K562 (cell line): ENCODE measurements at regions not wholly inside any gene's neighbourhood (a gene's known extent, or its start where the extent isn't known, plus 50 kb on each side); places are given as distances from the start of the nearest gene placed in this dataset.

Source experiments
- ATAC-seq: fragments of 200-7000 bp; cut with Tn5 transposase; 3 replicates; pipeline ENCODE4 v1.9.1; 2020; ENCODE audit warnings: moderate library complexity
- BruUV-seq: library from RNA; stranded (reverse); fragments of 400-500 nt; replicated peaks from 2 replicates; lab custom pipeline; 2021; lab: Mats Ljungman, UMichigan
- CTCF ChIA-PET: fragments of 300-600 bp; formaldehyde crosslinking; extraction: SDS; loops from one replicate; lab custom pipeline; 2021; ENCODE audit warnings: low intra/inter-chr PET ratio; lab: Yijun Ruan, JAX
- POLR2A ChIA-PET: fragments of 300-600, 350-650 bp; sonication (Branson Sonifier 250); formaldehyde crosslinking; extraction: SDS; loops from one replicate; lab custom pipeline; 2021; ENCODE audit warnings: antibody characterized with exemption, inconsistent platforms; lab: Yijun Ruan, JAX
- DNase-seq, 4 experiments: peaks; one replicate each; pipeline versions ENCODE4 v3.0.0 to v3.0.0-alpha.2; 2011 to 2018; ENCODE audit warnings: low spot score in 3 of 4, mixed read lengths in 3 of 4; ENCODE audit errors: extremely low read depth in 1 of 4
- FAIRE-seq: peaks from 2 replicates; lab custom pipeline; 2011; peaks lifted over from hg19 to GRCh38; lab: Jason Lieb, UNC
- H2AFZ ChIP-seq: 2 replicates; pipeline ENCODE4 v1.6.0; 2011; ENCODE audit warnings: low read depth, low read length, control low read depth, inconsistent platforms
- H3K27ac ChIP-seq: fragments of 200-600 bp; 3 replicates; pipeline ENCODE4 v1.8.0; 2011; ENCODE audit warnings: low read depth, mild to moderate bottlenecking, control low read depth, inconsistent platforms, low read length, moderate library complexity, mixed read lengths; ENCODE audit errors: extremely low read depth
- H3K27me3 ChIP-seq, 2 experiments: fragments of 300-600 bp in 1 of 2; 2 replicates in 1 of 2; 3 replicates in 1 of 2; pipeline versions ENCODE4 v1.6.0 to v1.8.0; 2011; ENCODE audit warnings: inconsistent platforms in 2 of 2, low read length in 2 of 2, mild to moderate bottlenecking in 1 of 2, mixed read lengths in 1 of 2, moderate library complexity in 1 of 2; ENCODE audit not compliant: control insufficient read depth in 2 of 2, insufficient read depth in 2 of 2
- H3K36me3 ChIP-seq: fragments of 300-600 bp; 3 replicates; pipeline ENCODE4 v1.8.0; 2011; ENCODE audit warnings: mild to moderate bottlenecking, low read length, inconsistent platforms; ENCODE audit not compliant: control insufficient read depth, insufficient read depth
- H3K4me1 ChIP-seq, 2 experiments: fragments of 200-600 bp in 1 of 2; replicated peaks in 1 of 2; 2 replicates in 1 of 2; 3 replicates in 1 of 2; pipeline versions ENCODE4 v1.5.1 to v1.8.0; 2011; ENCODE audit warnings: inconsistent platforms in 2 of 2, low read length in 2 of 2, mild to moderate bottlenecking in 1 of 2, mixed read lengths in 1 of 2, moderate library complexity in 1 of 2; ENCODE audit not compliant: control insufficient read depth in 2 of 2, insufficient read depth in 2 of 2
- H3K4me2 ChIP-seq: 2 replicates; pipeline ENCODE4 v1.6.1; 2011; ENCODE audit warnings: low read length, control low read depth, inconsistent platforms, mixed read lengths; ENCODE audit not compliant: insufficient read depth
- H3K4me3 ChIP-seq: fragments of 200-600 bp; sonication (generic), shearing (Covaris generic); 2 replicates; pipeline ENCODE4 v1.5.1; 2016; ENCODE audit warnings: control low read depth, inconsistent platforms
- H3K79me2 ChIP-seq: fragments of 200-600 bp; 3 replicates; pipeline ENCODE4 v1.8.0; 2011; ENCODE audit warnings: low read length, inconsistent platforms; ENCODE audit not compliant: control insufficient read depth, insufficient read depth
- H3K9ac ChIP-seq, 2 experiments: 2 replicates each; pipeline versions ENCODE4 v1.6.0 to v1.6.1; 2011; ENCODE audit warnings: low read depth in 2 of 2, low read length in 2 of 2, control low read depth in 1 of 2, inconsistent platforms in 1 of 2, mild to moderate bottlenecking in 1 of 2, mixed read lengths in 1 of 2; ENCODE audit not compliant: insufficient read depth in 1 of 2
- H3K9me1 ChIP-seq: one replicate; pipeline ENCODE4 v1.6.0; 2011; ENCODE audit warnings: inconsistent platforms, mild to moderate bottlenecking, low read length, moderate library complexity; ENCODE audit not compliant: control insufficient read depth, insufficient read depth
- H3K9me3 ChIP-seq: replicated peaks from 2 replicates; pipeline ENCODE4 v1.5.1; 2011; ENCODE audit warnings: low read depth, low read length, inconsistent platforms; ENCODE audit not compliant: control insufficient read depth, insufficient read depth
- H4K20me1 ChIP-seq: replicated peaks from 2 replicates; pipeline ENCODE4 v1.6.1; 2011; ENCODE audit warnings: low read length, inconsistent platforms, mixed read lengths; ENCODE audit not compliant: control insufficient read depth, insufficient read depth
- BCOR ChIP-seq: fragments of 450-650 bp; IDR thresholded peaks from 2 replicates; pipeline ENCODE4 v1.6.1; 2016
- CAMTA2 ChIP-seq: fragments of 250-450 bp; sonication (Bioruptor Pico); conservative IDR thresholded peaks from 2 replicates; pipeline ENCODE4 v1.5.1; 2022
- CEBPB ChIP-seq: fragments of 450-650 bp; IDR thresholded peaks from 2 replicates; pipeline ENCODE4 v1.6.1; 2016; ENCODE audit warnings: missing genetic modification characterization, missing compliant biosample characterization
- CEBPG ChIP-seq, 3 experiments: fragments of 200-800 bp in 1 of 3; sonication (Bioruptor generic) in 1 of 3; sonication (generic) in 1 of 3; formaldehyde crosslinking in 1 of 3; IDR thresholded peaks in 2 of 3; conservative IDR thresholded peaks in 1 of 3; 2 replicates each; pipeline versions ENCODE4 v1.6.1 to v1.8.0; 2016 to 2022; ENCODE audit warnings: missing compliant biosample characterization in 2 of 3, missing genetic modification characterization in 2 of 3, mild to moderate bottlenecking in 1 of 3, missing genetic modification reagents in 1 of 3
- EGR1 ChIP-seq: fragments of 450-650 bp; conservative IDR thresholded peaks from 2 replicates; pipeline ENCODE4 v1.6.1; 2017; ENCODE audit warnings: mild to moderate bottlenecking
- NKRF ChIP-seq: fragments of 450-650 bp; IDR thresholded peaks from 2 replicates; pipeline ENCODE4 v1.6.1; 2016; ENCODE audit warnings: borderline replicate concordance
- NR2F6 ChIP-seq: fragments of 450-650 bp; formaldehyde crosslinking; IDR thresholded peaks from 2 replicates; pipeline ENCODE4 v1.4.0; 2020; ENCODE audit warnings: mild to moderate bottlenecking
- PHTF2 ChIP-seq: fragments of 250-450 bp; sonication (Bioruptor Pico); IDR thresholded peaks from 2 replicates; pipeline ENCODE4 v1.5.0; 2021; ENCODE audit warnings: mild to moderate bottlenecking
- POLR3G ChIP-seq: IDR thresholded peaks from 2 replicates; pipeline ENCODE4 v1.6.1; 2011; ENCODE audit not compliant: insufficient read length, insufficient replicate concordance; ENCODE audit errors: extremely low read depth
- SRSF7 ChIP-seq: fragments of 200-400 bp; formaldehyde crosslinking; optimal IDR thresholded peaks from 2 replicates; pipeline ENCODE3; 2017; ENCODE audit warnings: mild to moderate bottlenecking, low read depth, low read length
- TFE3 ChIP-seq: fragments of 450-650 bp; formaldehyde crosslinking; IDR thresholded peaks from 2 replicates; pipeline ENCODE4 v1.4.0; 2020; ENCODE audit warnings: mild to moderate bottlenecking, mixed read lengths
- TRIM24 ChIP-seq, 2 experiments: fragments of 450-650 bp; IDR thresholded peaks; 2 replicates each; pipeline ENCODE4 v1.6.1; 2016
- ZBTB17 ChIP-seq: fragments of 450-650 bp; formaldehyde crosslinking; IDR thresholded peaks from 2 replicates; pipeline ENCODE4 v1.4.0; 2020; ENCODE audit warnings: mild to moderate bottlenecking
- ZC3H11A ChIP-seq: IDR thresholded peaks from 2 replicates; pipeline ENCODE4 v1.6.1; 2012; ENCODE audit warnings: low read depth, low read length, improper control_type of control experiment
- ZNF124 ChIP-seq: sonication (generic); formaldehyde crosslinking; IDR thresholded peaks from 2 replicates; pipeline ENCODE4 v1.8.1; 2022; ENCODE audit warnings: missing genetic modification reagents
- WGBS: fragments of 100-300 bp; shearing (Covaris generic); methylation state at CpG from one replicate; pipeline ENCODE4 v1.1.6; 2016; ENCODE audit warnings: low coverage, mixed read lengths; ENCODE audit not compliant: insufficient coverage; ENCODE audit errors: missing lambda C conversion rate; 5-methylcytosine and 5-hydroxymethylcytosine counted together
- in situ Hi-C: fragments of 300-500 bp; cut with MboI; formaldehyde crosslinking; loops from 4 replicates; pipeline ENCODE4 v1.15.0; 2018; ENCODE audit warnings: inconsistent platforms, mixed read lengths
- intact Hi-C: fragments of 100-400 bp; cut with micrococcal nuclease; formaldehyde crosslinking; loops from 2 replicates; pipeline ENCODE4 v1.14.2; 2022

GRCh38 chr3:43905157-43905556 lies 214.4 kb downstream of the ABHD5 start:
- no peak for FAIRE-seq

GRCh38 chr3:43906849-43907507 lies 216.2 kb downstream of the ABHD5 start:
- Histone ChIP-seq H3K79me2 (no peaks in the 10 kb centered on the region), H3K27me3 (peaks cover under 1 to 6% of the 10 kb centered on the region in 2 experiments; a peak in 2 of 5 replicates), H3K9me1 (no peaks in the 10 kb centered on the region), H3K4me3 (no peak overlapping the region), H2AFZ (no peak overlapping the region), H3K9me3 (no peaks in the 10 kb centered on the region), H3K4me1 (no peaks in the 10 kb centered on the region), H3K36me3 (no peaks in the 10 kb centered on the region), H4K20me1 (no peaks in the 10 kb centered on the region; the same call in 1 of the 2 replicates), H3K4me2 (no peak overlapping the region), H3K9ac (no peak overlapping the region), H3K27ac (no peak overlapping the region)
- no peak for FAIRE-seq
- WGBS: 1% methylated on average over 8 of the region's 8 CpGs
- intact Hi-C loops: no loop called here
- DNase-seq: no peak
- ATAC-seq: no peak
- in situ Hi-C loops: no loop called here
- POLR2A ChIA-PET: interaction anchor here (0.6 kb wide), 1 partner anchor 285 kb away, joined by 3 read pairs; the partner anchor contains the start of gene ANO10
- CTCF ChIA-PET: no interaction called here
- no TSS peak for BruUV-seq
- TF ChIP-seq TRIM24 (IDR thresholded peaks at IDR 0.05): no peak
- TF ChIP-seq ZNF124 (CRISPR knock-in tag): no peak
- no peak for TF ChIP-seq SRSF7
- TF ChIP-seq NKRF: no peak
- no peak for TF ChIP-seq ZBTB17
- TF ChIP-seq PHTF2 (CRISPR knock-in tag): no peak
- no peak for TF ChIP-seq NR2F6 (CRISPR knock-in tag)
- TF ChIP-seq POLR3G: no peak
- TF ChIP-seq ZC3H11A: no peak
- no peak for TF ChIP-seq TFE3 (CRISPR knock-in tag)
- no peak for TF ChIP-seq CAMTA2
- no peak for TF ChIP-seq BCOR

More at GRCh38 chr3:43905157-43905556, 214.4 kb downstream of the ABHD5 start:
- Histone ChIP-seq H3K79me2 (no peaks in the 10 kb centered on the region), H2AFZ (no peak overlapping the region), H3K4me3 (no peak overlapping the region), H3K9me1 (no peaks in the 10 kb centered on the region), H4K20me1 (no peaks in the 10 kb centered on the region; the same call in 1 of the 2 replicates), H3K27me3 (peaks cover 0 to 6% of the 10 kb centered on the region in 2 experiments; a peak in 1 of 5 replicates), H3K4me1 (no peaks in the 10 kb centered on the region), H3K27ac (no peak overlapping the region), H3K4me2 (no peak overlapping the region), H3K9me3 (no peaks in the 10 kb centered on the region), H3K36me3 (no peaks in the 10 kb centered on the region), H3K9ac (no peak overlapping the region)
- POLR2A ChIA-PET: interaction anchor here (0.5 kb wide), 1 partner anchor 624 kb away, joined by 4 read pairs; no protein-coding TSS in a partner anchor
- no peak for DNase-seq
- intact Hi-C loops (no loop called here), in situ Hi-C loops (no loop called here)
- 6% methylated on average over 1 of the region's 1 CpG for WGBS
- ATAC-seq: no peak
- TF ChIP-seq EGR1: no peak
- TF ChIP-seq CEBPG (CRISPR knock-in tag; IDR thresholded peaks at IDR 0.05): no peak
- TF ChIP-seq CEBPG (tag; conservative IDR thresholded peaks at IDR 0.05 in 1 of 2, IDR thresholded peaks at IDR 0.05 in 1 of 2): 0 out of 4 replicates have a peak, but pooled peaks have one; percentile 13 to 19
- 0 out of 2 replicates have a peak, but pooled peaks have one; percentile 31 for TF ChIP-seq CEBPB (tag)
- no TSS peak for BruUV-seq
- CTCF ChIA-PET: no interaction called here
